ENCODE measurements at regions not wholly inside any gene's neighbourhood (a gene's known extent, or its start where the extent isn't known, plus 50 kb on each side); places are given as distances from the start of the nearest gene placed in this dataset.
"Not testable (repeated sequence)": the region's sequence is repeated elsewhere in the genome, so short reads cannot be mapped to it uniquely, and the experiment has no call there.

DNA sequence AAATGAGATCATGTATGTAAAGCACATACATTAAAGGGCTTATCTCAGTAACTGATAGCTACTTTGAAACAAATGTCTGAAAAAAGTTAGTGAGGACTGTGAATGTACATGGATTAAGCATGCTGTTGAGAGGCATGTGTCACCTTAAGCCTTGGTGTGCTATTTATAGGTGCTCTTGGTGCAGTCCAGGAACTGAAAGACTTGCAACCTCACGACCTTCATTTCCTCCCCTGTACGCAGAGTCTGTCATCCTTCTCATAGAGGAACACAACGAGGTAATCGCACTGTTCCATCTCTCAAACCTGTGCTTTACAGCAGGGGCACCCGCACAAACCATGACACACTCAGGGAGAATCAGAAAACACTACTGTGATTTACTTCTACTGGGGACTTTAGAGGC, 65.6 kb downstream of the UFM1 start:
- no peak for DNase-seq

DNA sequence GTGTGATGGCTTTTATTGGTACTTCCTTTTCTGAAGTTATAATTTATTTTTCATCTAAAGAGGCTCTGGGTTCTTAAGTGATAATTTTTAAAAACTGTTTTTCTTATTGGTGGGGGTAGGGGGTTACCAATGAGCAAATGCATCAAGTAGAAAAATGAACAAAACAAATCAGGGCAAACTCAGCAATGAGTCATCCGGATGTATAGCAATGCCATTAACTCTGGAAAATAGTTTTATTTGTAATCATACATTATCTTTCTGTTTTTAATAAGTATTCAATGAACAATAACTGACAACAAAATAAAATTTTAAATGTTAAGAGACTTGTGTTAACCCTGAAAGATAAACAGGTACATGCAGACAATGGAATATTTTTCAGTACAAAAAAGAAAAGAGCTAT, 67.6 kb downstream of the UFM1 start:
- DNase-seq: no peak

DNA sequence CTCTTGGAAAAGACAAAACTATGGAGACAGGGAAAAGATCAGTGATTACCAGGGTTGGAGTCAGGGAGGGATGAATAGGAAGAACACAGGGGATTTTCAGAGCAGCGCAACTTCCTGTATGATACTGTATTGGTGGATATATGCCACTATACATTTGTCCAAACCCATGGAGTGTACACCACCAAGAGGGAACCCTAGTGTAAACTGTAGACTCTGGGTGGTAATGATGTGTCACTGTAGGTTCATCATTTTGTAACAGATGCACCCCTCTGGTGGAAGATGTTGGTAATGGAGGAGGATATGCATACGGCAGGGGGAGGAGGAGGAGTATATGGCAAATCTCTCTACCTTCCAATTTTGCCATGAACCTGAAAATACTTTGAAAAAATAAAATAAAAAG, 68.1 kb downstream of the UFM1 start:
- no peak for DNase-seq

DNA sequence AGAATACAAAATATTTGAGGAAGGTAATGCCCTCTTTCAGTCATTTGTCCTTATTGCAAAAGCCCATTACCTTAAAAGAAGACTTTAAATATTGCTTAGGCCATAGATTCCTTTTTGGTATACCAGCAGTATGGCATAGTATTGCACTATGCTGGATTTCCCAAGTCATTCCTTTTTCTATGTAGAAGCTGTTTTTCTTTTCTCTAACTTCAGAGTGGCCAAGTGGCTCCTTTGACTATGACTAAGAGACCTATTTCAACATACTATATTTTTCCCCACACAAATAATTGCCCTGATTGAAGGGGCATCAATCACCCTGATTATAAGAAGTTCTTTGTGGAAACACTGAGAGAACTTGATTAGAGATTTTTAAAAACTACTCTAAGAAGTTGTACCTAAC, 68.6 kb downstream of the UFM1 start:
- DNase-seq: no peak

DNA sequence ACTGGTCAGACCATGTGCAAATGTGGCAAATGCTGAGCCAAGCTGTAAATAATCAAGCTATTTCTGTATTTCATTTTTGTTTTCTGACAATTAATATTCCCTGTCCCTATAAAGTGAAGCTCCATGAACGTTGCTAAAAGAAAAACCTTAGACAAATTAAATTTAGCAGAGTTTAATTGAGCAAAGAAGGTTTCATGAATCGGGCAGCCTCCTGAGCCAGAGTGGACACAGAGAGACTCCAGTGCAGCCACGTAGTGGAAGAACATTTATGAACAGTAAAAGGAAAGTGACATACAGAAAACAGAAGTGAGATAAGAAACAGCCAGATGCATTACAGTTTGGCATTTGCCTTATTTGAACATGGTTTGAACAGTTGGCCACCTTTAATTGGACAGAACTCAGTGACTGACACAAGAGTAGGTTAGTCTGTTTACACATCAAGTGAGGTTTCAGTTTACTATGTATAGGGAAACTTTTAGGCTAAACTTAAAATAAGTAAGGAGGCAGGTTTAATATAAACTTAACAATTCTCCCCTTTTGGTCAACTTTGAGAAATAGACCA, 69.7 kb downstream of the UFM1 start:
- no peak for DNase-seq

DNA sequence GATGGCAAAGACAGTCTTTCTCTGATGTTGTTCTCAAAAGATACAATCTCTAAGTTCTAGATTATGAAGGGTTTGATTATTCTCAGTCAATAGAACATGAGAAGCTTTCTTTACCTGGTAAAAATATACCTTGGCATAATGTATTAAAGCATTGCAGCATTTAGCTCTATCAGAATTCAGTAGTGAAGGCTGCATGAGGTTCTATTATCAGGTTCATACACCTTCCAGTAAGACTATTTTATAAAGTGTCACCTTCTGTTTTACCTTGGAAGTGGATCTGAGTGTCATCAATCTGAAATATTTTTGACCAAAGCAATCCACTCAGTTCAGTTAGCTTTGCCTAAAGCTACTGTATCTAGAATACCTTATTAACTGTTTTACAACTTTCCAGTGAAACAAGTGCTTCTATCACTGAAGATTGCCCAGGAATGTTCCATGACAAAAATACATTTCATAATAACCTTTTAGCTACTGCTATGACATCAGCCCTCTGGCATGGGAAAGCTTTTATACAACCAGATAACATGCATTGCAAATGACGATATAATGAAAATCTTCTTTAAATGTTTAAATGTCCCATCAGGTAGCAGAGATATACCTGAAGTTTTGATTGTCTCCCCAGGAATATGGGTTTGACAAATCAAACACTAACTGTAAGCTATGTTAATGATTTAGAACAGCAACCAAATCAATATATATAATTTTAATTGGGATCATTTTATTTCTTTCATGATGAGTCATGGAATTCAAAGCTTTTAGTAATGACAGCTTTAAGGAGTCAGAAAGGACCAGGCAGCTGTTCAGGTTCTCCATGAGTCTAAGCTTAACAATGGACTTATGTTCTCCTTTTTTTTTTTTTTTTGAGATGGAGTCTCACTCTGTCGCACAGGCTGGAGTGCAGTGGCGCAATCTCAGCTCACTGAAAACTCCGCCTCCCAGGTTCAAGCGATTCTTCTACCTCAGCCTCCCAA, 72.2 kb downstream of the UFM1 start:
- DNase-seq: no peak

DNA sequence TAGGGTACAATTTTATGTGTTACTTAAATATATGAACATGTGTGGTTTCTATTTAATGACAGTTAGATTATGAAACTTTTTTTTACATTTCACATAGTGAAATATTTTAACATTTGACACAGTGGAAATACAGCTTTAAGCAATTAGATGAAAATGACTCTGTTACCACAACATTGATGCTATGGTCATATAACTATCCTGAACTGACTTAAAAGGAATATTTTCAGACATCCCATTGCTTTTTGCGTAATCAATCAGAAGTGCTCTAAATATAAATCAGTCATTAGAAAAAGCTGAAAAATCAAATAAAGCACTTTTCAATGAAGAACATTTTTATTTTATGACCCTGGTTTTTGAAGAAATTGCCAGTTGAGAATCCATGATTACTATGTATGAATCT, 80.3 kb downstream of the UFM1 start:
- DNase-seq: no peak

DNA sequence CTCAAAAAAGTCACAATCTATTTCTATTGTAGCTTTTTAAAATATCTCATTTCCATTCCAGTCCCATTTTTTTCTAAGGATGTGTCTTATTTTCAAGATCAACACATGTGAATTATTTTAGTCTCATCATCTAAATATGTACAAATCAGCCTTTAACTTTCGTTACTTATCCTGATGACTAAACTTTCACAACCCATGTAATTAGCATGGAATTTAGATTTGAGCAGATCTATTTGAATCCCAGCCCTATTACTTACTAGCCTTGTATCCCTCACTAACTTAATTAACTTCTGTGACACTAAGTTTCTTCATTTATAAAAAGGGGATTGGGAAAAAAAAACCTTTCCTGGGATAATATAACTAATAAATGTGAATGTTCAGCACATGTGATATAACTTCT, 81.1 kb downstream of the UFM1 start:
- DNase-seq: no peak

DNA sequence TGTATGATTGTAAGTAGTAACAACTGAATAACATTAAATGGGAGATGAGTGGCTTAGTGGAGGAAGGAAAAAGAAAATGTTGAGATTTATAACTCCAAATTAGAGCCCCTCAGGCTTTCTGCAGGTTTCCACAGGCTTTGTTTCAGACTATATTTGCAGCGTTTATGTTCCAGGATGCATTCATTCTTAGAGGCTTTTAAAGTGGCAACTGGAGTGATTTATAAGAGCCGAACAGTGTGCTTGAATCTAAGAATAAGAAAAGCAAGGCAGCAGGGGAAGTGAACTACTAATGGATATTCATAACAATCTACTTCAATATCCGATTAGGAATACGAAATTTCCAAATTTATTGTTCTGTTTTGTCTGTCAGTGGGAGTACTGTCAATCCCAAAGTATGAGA, 91.0 kb downstream of the UFM1 start:
- no peak for DNase-seq

DNA sequence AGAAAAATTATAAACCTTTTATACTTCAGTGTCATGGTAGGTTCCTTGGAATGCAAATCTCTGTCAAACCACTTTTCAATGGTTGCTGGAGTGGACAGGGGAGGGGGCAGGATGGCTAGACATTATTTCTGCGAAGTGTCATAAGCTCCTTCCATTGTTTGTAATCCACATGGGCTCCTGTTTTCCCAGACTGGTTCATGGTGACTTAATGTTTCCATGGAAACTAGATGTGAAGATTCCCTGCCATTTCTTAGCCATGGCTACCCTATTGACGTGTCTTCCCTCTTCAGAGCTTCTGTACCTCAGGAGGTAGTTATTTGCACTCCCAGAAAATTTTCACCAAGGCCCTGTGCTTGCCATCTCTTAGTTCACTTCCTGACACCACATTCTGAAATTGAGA, 95.3 kb downstream of the UFM1 start:
- DNase-seq: no peak

DNA sequence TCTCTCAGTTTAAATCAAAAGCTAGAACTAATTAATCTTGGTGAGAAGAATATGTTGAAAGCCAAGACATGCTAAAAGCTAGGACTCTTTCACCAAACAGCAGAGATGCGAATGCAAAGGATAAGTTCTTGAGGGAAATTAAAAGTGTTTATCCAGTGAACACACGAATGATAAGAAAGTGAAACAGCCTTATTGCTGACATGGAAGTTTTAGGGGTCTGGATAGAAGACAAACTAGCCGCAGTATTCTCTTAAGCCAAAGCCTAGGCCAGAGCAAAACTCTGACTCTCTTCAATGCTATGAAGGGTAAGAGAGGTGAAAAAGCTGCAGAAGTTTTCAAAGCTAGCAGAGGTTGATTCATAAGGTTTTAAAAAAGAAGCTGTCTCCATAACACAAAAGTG, 103.0 kb downstream of the UFM1 start:
- DNase-seq: no peak

DNA sequence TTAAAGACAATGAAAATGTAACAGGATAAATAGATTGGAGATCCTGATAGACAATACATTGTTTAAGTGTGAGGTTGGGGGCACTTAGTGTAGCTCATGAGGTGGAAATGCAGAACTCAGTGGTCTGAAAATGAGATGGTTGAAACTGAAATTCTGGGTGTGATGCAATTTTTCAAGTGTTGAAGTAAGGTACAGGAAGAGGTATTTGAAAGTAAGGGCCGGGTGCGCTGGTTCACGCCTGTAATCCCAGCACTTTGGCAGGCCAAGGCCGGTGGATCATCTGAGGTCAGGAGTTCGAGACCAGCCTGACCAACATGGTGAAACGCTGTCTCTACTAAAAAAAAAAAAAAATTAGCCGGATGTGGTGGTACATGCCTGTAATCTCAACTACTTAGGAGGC, 113.0 kb downstream of the UFM1 start:
- no peak for DNase-seq

DNA sequence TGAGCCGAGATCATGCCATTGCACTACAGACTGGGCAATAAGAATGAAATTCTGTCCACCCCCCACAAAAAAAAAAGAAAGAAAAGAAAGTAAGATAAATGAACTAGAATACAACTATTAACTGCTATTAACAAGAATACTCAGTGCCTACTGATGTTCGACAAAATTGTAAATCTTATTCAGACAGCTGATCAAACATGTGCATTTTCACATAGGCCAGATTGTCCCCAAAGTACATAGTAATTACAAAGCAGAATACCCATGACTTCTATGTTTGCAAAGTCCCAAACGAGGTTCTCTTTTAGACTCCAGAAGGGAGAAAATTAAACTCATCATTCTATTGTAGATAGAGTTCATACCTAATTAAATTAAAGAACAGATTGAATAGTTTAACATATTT, 113.4 kb downstream of the UFM1 start:
- no peak for DNase-seq

DNA sequence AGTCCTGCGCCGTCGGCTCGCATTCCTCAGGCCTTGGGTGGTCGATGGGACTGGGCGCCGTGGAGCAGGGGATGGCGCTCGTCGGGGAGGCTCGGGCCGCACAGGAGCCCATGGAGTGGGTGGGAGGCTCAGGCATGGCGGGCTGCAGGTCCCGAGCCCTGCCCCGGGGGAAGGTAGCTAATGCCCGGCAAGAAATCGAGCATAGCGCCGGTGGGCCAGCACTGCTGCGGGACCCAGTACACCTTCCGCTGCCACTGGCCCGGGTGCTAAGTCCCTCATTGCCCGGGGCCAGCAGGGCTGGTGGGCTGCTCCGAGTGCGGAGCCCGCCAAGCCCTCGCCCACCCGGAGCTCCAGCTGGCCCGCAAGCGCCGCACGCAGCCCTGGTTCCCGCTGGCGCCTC, 122.8 kb downstream of the UFM1 start:
- not testable (repeated sequence) for DNase-seq

DNA sequence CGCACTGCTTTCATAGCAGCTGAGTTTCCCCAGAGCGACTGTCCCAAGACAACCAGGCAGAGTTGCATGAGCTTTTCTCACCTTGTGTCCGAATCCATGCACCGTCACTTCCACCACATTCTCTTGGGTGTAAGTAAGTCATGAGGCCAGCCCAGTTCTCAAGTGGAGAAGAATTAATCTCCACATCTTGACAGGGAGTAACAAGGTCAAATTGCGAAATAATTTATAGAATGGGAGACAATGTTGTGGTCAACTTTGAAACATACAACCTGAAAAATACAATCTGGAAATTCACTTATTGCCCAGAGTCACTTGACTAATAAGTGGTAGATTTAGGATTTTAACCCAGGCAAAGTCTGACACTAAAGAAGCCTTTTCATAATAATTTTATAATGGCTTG, 123.7 kb downstream of the UFM1 start:
- DNase-seq: no peak

DNA sequence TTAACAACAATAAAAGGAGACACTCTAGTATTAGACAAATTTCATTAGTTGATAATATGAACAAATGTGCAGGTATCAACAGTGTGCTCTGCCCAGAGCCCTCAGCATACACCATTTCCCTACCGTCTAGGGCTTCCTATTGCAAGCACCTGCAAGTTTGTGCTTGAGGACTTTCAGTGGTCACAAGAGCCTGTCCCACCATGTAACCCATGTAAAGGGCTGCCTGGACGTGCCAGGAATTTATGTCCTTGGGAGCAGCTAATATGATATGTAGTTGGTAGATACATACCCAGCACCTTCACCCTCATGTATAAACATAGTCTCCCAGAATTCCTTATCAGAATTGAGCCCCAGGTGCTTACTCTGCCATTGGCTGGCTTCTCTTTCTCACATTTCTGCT, 128.0 kb downstream of the UFM1 start:
- no peak for DNase-seq

DNA sequence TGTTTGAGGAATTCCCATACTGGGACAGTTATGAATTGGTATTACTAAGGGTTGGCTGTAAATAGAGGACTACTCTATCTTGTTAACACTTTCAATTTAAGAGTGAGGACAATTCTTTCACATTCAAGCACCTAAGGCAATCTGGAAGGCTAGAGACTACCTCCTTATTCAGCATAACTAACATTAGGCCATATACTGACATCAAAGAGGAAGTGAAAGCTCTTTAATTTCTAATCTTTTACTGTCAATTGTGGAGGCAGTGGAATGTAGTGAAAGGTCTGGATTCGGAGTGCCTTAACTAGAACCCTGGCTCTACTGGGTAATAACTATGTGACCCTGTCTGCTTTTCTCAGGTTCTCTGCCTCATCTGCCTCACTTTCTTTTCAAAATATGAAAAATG, 134.0 kb downstream of the UFM1 start:
- DNase-seq: no peak

DNA sequence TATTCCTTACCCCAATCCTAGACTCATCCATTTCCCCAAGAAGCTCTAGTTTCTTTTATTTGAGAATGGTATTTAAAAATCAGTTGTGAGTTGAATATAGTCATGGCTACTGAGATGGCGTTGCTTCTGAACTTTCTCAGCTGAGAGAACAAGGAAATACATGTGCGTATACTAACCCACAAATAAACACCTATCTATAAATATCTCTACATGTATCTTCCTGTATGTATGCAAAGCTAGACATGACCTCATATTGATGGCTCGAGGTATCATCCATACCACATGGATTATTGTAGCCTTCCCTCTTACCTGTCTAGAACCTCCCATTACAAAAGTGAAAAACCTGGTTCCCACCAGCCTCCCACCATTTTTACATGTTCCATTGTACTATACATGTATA, 141.0 kb downstream of the UFM1 start:
- no peak for DNase-seq

DNA sequence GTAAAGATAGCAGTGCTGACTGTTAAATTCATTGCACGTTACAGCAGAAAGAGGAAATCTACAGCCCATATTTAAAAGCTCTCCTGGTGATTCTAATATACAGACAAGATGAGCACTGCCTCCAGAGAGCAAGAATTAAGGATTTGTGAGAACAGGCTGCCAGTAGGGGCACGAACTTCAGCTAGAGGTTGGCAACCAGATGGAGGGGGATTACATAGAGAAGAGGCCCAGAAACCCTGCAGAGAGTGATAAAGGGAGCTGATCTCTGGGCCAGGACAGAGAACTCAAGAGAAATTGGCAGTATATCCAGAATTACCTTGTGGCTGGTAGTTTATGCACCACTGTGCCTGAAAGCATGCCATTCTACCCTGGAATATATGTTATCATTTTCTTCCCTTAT, 144.8 kb downstream of the UFM1 start:
- DNase-seq: peak; percentile 0

DNA sequence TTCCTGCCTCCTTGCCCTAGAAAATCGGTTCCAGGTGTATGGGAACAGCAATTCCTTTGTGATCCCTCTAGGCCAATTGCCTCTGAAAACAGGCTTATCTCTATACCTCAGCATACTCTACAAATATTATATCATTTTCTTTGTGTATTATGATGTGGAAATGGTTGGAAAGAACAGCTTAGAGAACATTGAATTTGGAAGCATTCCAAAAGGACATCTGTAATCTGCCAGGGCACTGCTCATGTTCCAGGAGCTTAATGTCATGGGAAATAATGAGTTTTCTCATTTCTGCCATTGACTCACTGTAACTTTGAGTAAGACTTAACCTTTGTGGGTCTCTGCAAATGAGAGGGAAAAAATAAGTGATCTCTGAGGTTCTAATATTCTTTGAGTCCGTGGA, 147.3 kb downstream of the UFM1 start:
- no peak for DNase-seq

DNA sequence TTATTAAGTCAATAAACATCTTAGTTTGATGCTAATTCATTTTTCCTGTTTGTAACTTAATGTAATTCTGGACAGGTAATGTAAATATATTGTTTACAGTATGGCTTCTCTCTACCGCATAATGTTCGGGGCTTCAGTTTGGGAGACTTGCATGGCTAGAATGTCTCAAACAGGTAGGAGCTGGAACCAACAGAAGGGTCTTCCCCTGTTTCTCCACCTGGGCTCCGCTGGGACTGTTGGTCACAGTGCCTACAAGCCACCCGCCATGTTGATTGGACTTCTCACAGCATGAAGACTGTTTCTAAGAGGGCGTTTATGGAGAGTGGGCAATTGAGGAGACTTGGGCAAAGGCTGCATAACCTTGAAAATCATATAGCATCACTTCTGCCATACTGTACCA, 148.6 kb downstream of the UFM1 start:
- no peak for DNase-seq

DNA sequence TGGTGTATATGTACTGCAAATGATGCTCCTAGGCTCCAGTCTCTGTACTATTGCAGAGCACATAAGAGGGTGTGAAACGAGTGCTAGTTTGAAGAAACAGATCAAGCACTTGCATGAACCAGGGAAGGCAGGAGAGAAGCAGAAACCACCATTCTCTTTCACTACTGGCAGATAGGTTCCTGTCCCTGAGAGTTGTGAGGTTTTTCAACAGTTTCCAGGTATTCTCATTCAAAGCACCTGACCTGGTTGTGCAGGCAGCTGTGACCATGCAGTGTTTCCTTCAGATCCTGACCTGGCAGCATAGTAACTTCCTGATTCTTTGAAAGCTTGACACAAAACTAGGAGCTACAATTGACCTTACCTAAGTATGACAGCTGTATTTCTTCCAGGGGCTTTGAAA, 164.9 kb downstream of the UFM1 start:
- peak; percentile 25 for DNase-seq

DNA sequence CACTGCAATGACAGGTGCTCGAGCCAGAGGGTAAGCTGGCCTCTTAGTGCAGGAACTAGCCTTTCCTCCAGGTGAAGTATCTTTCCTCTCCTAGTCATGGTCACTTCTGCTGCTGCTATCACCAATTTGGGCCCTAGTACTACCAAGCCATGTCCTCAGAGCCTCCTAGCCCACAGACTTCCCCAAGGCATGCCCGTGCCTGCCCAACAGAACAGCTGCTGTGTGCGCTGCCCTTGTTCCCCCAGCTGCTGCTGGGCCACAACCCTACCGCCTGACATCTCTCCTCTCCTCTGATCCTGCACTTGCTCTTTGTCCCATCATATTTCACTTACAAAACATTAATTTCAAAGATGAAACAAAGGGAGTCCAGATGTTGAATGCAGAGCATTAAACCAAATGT, 168.5 kb upstream of the FREM2 start:
- no peak for DNase-seq

DNA sequence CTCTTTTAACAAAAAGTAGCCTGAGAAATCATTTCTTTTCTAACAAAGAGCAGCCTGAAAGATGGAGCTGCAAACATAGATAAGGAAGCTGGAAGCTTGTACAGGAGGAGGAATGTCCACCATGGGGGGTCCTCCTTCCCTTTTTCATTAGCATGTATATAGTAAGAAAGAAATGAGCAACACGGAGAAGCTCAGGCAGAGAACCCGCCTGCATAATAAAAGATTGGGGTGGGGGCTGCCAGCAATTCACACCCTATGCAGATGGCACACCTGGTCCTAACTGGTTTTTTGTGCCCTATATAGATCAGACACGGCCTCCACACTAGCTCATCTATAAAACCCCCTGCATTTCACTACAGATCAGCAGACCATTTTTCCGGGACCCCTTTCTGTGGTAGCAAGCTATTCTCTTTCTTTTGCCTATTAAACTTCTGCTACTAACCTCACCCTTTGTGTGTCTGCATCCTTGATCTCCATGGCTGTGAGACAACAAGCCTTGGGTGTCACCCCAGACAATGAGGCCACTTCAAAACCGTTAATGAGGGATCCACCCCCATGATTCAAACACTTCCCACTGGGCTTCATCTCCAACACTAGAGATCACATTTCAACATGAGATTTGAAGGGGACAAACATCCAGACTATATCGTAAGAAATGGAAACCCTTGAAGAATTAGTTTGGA, 167.5 kb upstream of the FREM2 start:
- no peak for DNase-seq
